Stimulated activated naive B cell treated with anti-CD40 and anti-IgM and Interleukin-4, amounts not matched to agents 10 μg/mL and 1 μg/mL and 100 μg/mL, for 72 hours (primary cell): ENCODE measurements at regions not wholly inside any gene's neighbourhood (a gene's known extent, or its start where the extent isn't known, plus 50 kb on each side); places are given as distances from the start of the nearest gene placed in this dataset.
A peak's percentile ranks its signal among the peaks of the same experiment; 100 is the strongest.
"Not testable (repeated sequence)": the region's sequence is repeated elsewhere in the genome, so short reads cannot be mapped to it uniquely, and the experiment has no call there.

Source experiments
- ATAC-seq, 2 donors: fragments of 150-1000 bp; cut with Tn5 transposase; replicated peaks; 2 replicates each; pipeline ENCODE4 v1.10.0; 2021; ENCODE audit warnings: moderate library complexity in 1 of 2
- DNase-seq: peaks from one replicate; pipeline ENCODE4 v3.0.0; 2021
- H3K27ac Mint-ChIP-seq: one replicate; pipeline ENCODE4 v1.8.0; 2022; ENCODE audit warnings: mild to moderate bottlenecking, mixed read lengths
- H3K27me3 Mint-ChIP-seq, 2 donors: one replicate each; pipeline ENCODE4 v1.8.0; 2022; ENCODE audit warnings: mixed read lengths in 2 of 2
- H3K36me3 Mint-ChIP-seq, 2 donors: one replicate each; pipeline ENCODE4 v1.8.0; 2022; ENCODE audit warnings: mixed read lengths in 2 of 2, mild to moderate bottlenecking in 1 of 2
- H3K4me1 Mint-ChIP-seq, 2 donors: one replicate each; pipeline ENCODE4 v1.8.0; 2022; ENCODE audit warnings: mixed read lengths in 2 of 2, mild to moderate bottlenecking in 1 of 2
- H3K4me3 Mint-ChIP-seq, 2 donors: one replicate each; pipeline ENCODE4 v1.8.0; 2022; ENCODE audit warnings: mild to moderate bottlenecking in 2 of 2, mixed read lengths in 2 of 2, moderate library complexity in 1 of 2
- H3K9me3 Mint-ChIP-seq, 2 donors: one replicate each; pipeline ENCODE4 v1.8.0; 2022; ENCODE audit warnings: mixed read lengths in 2 of 2, mild to moderate bottlenecking in 1 of 2

DNA sequence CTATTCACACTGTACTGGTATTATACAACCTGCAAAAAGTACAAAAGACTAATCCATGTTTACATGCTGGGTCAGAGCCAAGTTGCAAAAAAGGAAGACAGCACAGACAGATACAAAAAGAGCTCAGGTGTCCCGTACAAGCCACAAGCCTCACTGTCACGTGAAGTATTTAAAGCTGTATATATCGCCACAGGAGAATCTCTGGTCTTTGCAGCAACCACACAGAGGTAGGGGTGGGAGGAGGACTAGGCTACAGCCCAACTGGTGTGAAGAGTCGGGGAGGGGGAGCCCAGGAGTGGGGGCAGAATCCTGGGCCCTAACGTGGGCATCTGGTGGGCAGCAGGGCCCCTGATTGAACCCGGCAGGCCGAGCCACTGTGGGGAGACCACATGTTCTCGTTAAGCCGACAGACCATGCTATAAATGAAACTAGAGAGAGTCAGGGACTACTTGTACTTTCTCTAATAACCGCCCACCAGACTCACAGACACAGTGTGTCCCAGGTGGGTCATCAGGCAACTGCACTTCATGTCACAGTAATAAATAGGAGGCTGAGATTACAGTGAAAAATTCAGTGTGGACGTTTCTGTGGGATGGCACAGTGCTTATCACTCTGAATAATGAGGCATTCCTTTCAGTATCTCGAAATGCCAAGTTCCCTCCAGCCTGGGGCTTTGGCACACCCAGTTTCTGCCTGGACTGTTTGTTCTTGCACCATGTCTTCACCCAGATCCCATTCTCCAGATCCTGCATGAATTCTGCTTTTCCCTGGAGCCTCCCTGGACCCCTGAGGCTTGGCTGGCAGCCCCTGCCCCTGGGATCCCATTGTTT is 79.3 kb upstream of the SH3PXD2B start:
- H3K27me3 Mint-ChIP-seq = peaks cover 4 to 44% of the 10 kb centered on the region in 2 donors
- H3K4me1 Mint-ChIP-seq = peaks cover 6 to 13% of the 10 kb centered on the region in 2 donors
- H3K9me3 Mint-ChIP-seq = peaks cover 4 to 6% of the 10 kb centered on the region in 2 donors
- no peaks in the 10 kb centered on the region for H3K36me3 Mint-ChIP-seq
- no peak overlapping the region for H3K27ac Mint-ChIP-seq
- ATAC-seq = peak in 1 of 2 donors; percentile 23
- no peak for DNase-seq
- H3K4me3 Mint-ChIP-seq = no peak overlapping the region

DNA sequence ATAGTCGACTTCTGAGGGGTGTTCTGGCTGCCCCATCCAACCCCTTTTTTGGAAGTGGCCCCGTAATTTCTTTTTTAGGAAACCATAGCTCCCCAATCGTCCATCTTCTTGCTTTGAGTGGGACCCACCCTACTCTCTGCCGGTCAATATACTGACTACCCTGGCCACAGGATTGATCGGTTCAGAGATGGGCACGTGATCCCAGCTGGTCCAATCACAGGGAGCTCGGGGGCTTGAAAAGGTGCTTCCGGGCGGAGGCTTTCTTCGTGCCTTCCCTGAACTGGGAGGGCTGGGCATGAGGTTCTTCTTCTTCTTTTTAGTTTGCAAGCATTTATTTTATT is 78.7 kb upstream of the SH3PXD2B start:
- no peak for ATAC-seq
- Mint-ChIP-seq H3K27ac (no peak overlapping the region), H3K9me3 (peaks cover 8 to 9% of the 10 kb centered on the region in 2 donors), H3K4me1 (peaks cover 6 to 13% of the 10 kb centered on the region in 2 donors), H3K36me3 (no peaks in the 10 kb centered on the region), H3K4me3 (no peak overlapping the region), H3K27me3 (peaks cover 9 to 50% of the 10 kb centered on the region in 2 donors)
- no peak for DNase-seq

DNA sequence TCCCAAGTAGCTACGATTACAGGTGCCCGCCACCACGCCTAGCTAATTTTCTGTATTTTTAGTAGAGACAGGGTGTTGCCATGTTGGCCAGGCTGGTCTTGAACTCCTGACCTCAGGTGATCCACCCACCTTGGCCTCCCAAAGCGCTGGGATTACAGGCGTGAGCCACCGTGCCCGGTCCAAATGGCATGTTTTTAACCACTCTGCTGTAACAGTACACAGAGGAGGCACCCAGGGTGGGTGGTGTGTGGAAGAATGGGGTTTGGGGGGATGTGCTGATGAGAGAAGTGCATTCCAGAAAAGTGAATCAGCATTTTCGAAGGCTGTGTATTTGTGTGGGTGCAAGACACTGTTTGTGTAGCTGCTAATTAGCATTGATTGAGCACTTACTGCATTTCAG is 78.1 kb upstream of the SH3PXD2B start:
- not testable (repeated sequence) for H3K9me3 Mint-ChIP-seq, H3K4me3 Mint-ChIP-seq, DNase-seq, H3K36me3 Mint-ChIP-seq, H3K27ac Mint-ChIP-seq, ATAC-seq
- Mint-ChIP-seq H3K27me3 (peaks cover 15 to 55% of the 10 kb centered on the region in 2 donors), H3K4me1 (peaks cover 6 to 13% of the 10 kb centered on the region in 2 donors)

DNA sequence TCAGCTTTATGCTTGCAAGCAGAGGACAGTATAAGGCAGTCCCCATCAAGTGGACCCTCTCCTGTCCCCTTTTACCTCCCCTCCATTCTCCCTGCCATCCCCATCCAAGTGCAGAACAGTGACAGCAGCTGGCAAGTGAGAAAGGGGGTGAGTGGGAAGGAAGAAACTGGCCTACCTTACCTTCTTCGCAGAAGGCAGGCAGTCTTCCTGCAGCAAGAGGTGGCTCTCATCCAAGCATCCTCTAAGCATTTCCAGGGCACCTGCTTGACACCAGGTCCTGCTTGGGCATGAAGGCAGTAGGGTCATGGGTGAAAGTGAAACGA is 77.3 kb upstream of the SH3PXD2B start:
- ATAC-seq (no peak), DNase-seq (no peak)
- H3K27ac Mint-ChIP-seq = no peak overlapping the region
- no peak overlapping the region for H3K4me3 Mint-ChIP-seq
- H3K9me3 Mint-ChIP-seq = peaks cover 8% of the 10 kb centered on the region in 2 donors
- H3K4me1 Mint-ChIP-seq = peaks cover 6 to 13% of the 10 kb centered on the region in 2 donors
- H3K36me3 Mint-ChIP-seq = no peaks in the 10 kb centered on the region
- H3K27me3 Mint-ChIP-seq = peaks cover 22 to 47% of the 10 kb centered on the region in 2 donors

DNA sequence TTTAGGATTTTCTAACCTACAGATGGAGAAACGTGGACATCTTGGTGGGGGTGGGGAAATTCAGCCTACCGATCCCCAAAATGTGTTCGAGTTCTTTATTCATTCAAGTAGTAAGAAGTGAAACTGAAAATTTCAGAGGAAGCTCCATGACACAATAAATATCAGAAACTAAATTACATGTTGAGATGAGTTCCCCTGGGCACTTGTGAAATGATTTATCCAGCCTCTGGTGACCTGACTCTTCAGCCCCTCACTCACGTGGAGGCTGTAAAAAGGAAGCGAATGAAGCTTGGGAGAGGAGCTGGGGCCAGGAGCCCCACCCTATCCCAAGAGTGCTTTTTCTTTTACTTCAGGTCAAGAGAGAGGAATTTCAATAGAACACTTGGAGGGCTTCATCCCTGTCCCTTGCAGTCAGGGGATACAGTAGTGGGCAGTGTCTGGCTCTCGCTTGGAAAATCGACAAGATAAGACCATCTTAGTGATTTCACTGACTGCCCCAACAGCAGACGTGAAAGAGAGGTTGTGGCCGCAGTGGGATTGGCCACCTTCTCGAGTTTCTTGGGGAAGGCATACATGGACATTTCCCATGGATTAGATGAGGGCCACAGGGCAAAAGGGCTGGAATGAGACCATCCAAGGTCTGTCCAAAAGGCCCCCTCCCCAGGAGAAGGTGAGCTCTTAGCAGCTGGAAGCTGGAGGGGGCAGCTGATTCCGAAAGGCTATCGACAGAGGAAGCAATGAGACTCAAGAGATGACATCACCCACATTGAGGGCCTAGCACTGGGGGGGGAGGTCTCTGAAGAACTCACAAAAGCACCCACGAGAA is 76.8 kb upstream of the SH3PXD2B start:
- DNase-seq = no peak
- H3K9me3 Mint-ChIP-seq = peaks cover 8% of the 10 kb centered on the region in 2 donors
- no peaks in the 10 kb centered on the region for H3K36me3 Mint-ChIP-seq
- peaks cover 28 to 45% of the 10 kb centered on the region in 2 donors for H3K27me3 Mint-ChIP-seq
- peak overlapping the region in 1 of 2 donors; percentile 41 for H3K4me3 Mint-ChIP-seq
- no peak overlapping the region for H3K27ac Mint-ChIP-seq
- peak; percentile 44 to 76 for ATAC-seq
- peaks cover 6 to 13% of the 10 kb centered on the region in 2 donors for H3K4me1 Mint-ChIP-seq

DNA sequence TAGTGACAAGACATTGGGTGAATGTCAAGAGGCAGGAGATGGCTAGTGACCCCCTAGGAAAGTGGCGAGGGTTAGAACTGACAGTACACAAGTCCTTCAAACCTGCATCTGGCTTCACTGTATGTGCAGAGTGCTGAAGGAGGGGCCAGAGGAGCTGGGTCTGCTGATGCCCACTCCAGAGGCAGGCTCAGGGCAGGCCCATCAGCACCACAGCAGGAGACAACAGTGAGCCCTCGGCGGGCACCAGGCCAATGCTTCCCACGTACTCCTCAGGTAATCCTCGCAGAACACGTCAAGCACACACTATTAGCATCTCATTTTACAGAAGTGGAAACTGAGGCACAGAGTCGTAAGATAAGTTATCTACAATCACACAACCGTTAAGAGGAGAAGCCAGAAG is 76.1 kb upstream of the SH3PXD2B start:
- Mint-ChIP-seq H3K4me1 (peaks cover 6 to 13% of the 10 kb centered on the region in 2 donors), H3K27me3 (peaks cover 30 to 45% of the 10 kb centered on the region in 2 donors), H3K9me3 (peaks cover 8% of the 10 kb centered on the region in 2 donors), H3K27ac (no peak overlapping the region), H3K36me3 (no peaks in the 10 kb centered on the region), H3K4me3 (no peak overlapping the region)
- DNase-seq (no peak), ATAC-seq (no peak)

DNA sequence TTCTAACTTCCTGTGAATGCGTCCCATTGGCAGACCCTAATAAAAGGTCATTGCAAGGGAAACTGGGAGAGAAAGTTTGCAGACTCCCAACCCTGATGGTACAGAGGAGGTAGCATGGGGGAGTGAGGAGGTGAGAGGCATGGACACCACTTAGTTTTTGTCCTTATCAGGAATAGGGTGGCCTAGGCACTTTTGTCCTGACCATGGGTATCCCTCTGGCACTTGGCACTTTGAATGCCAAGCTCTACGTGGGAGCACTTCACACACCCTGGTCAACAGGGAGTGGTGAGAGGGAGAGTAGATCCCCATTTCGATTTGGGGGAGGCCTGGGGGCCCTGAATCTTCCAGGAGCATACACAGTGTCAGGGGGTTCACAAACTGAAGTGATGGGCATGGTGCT is 75.6 kb upstream of the SH3PXD2B start:
- Mint-ChIP-seq H3K4me1 (peaks cover 6 to 13% of the 10 kb centered on the region in 2 donors), H3K4me3 (no peak overlapping the region), H3K36me3 (no peaks in the 10 kb centered on the region), H3K9me3 (peaks cover 8% of the 10 kb centered on the region in 2 donors), H3K27me3 (peaks cover 33 to 45% of the 10 kb centered on the region in 2 donors), H3K27ac (peak overlapping the region; percentile 14)
- ATAC-seq (no peak), DNase-seq (no peak)

DNA sequence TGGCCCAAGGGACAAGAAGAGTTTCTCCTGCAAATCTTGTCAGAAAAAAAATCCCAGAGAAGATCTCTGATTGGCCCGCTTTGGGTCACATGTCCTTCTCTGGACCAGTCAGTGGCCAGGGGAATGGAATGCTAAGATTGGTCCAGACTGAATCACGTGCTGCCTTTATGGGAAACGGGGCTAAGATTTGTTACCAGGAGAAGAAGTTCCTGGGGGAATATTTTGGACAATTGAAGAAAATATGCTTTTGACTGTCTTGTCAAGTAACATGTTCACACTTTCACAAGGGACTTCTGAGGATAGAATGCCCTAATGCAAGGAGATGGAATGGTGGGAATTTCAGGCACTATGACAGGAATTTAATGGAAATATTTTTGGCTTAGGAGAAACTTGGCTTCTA is 74.1 kb upstream of the SH3PXD2B start:
- H3K9me3 Mint-ChIP-seq = peaks cover 8% of the 10 kb centered on the region in 2 donors
- H3K4me1 Mint-ChIP-seq = peaks cover 6 to 13% of the 10 kb centered on the region in 2 donors
- no peaks in the 10 kb centered on the region for H3K36me3 Mint-ChIP-seq
- H3K4me3 Mint-ChIP-seq = no peak overlapping the region
- H3K27ac Mint-ChIP-seq = no peak overlapping the region
- H3K27me3 Mint-ChIP-seq = peaks cover 36 to 45% of the 10 kb centered on the region in 2 donors
- DNase-seq (no peak), ATAC-seq (no peak)

DNA sequence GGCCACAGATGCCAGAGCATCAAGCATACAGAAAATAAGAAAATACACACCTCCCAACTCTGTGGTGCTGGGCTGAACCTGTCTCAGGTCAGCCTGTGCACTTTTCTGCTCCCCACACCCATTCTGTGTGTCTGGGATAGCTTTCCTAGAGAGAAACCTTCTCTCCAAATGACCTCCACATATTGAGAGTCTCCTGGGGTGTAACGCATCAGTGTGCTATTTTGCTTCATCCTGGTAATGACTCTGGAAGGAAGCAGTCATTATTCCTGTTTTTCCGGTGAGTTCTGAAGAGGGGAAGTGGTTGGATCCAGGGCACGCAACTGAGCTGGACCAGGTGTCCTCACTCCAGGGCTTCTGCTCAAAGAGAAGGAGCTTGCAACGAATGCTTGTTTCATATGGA is 73.2 kb upstream of the SH3PXD2B start:
- Mint-ChIP-seq H3K9me3 (peaks cover 8 to 12% of the 10 kb centered on the region in 2 donors), H3K27me3 (peaks cover 36 to 42% of the 10 kb centered on the region in 2 donors)

DNA sequence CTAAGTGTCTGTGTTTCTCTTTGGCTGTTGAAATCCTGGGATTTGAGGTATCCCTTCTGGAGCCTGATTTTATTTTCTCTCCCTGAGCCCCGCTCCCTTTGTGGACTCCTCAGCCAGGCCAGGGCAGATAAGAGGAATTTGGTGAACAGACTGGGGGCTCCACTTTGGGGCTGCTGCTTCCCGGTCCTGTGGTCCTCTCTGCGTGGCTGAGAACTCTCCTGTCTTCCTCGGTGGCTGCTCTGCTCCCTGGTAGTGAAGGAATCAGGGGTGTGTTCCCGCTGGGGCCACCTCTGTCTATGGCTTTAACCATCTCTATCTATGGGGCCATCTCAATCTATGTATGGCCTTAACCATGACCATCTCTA is 71.7 kb upstream of the SH3PXD2B start:
- Mint-ChIP-seq H3K9me3 (peaks cover 20 to 21% of the 10 kb centered on the region in 2 donors), H3K4me3 (no peak overlapping the region), H3K27ac (no peak overlapping the region), H3K36me3 (peaks cover 0 to under 1% of the 10 kb centered on the region in 2 donors), H3K4me1 (peaks cover 3 to 8% of the 10 kb centered on the region in 2 donors), H3K27me3 (peaks cover 36% of the 10 kb centered on the region in 2 donors)
- no peak for ATAC-seq
- no peak for DNase-seq

More for the DNA sequence above, 73.2 kb upstream of the SH3PXD2B start:
- H3K36me3 Mint-ChIP-seq = no peaks in the 10 kb centered on the region
- ATAC-seq (no peak), DNase-seq (no peak)
- H3K4me3 Mint-ChIP-seq = no peak overlapping the region
- H3K27ac Mint-ChIP-seq = no peak overlapping the region
- H3K4me1 Mint-ChIP-seq = peaks cover 6 to 13% of the 10 kb centered on the region in 2 donors

DNA sequence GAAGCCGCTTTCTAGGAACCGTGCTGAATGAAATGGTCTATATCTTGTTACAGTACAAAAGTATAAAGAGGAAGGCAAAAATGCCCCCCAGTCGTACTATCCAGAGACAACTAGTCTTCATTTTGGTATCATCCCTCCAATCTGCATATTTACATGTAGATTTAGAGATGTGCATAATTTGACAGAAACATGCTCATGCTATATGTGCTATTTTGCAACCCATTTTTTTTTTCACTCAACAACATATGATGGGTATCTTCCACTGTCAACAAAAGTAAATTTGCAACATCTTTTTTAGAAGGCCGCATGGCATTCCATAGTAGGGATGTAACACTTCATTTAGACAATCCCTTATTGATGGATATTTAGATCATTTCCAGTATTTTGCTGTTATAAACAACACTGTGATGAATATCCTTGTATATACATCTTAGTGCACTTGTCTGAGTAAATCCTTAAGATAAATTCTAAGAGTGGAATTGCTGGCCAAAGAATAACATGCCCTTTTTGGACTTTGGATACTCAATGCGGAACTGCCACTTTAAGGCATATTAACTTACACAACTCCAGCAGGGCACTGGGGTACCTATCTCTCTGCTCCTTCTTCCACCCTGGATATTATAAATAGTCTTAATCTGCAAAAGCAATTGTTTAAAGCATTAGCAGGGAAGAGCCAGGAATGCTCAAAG is 71.1 kb upstream of the SH3PXD2B start:
- H3K4me3 Mint-ChIP-seq = no peak overlapping the region
- peaks cover 1 to 2% of the 10 kb centered on the region in 2 donors for H3K4me1 Mint-ChIP-seq
- ATAC-seq = no peak
- DNase-seq = no peak
- no peak overlapping the region for H3K27ac Mint-ChIP-seq
- peaks cover 32 to 36% of the 10 kb centered on the region in 2 donors for H3K27me3 Mint-ChIP-seq
- peaks cover 22 to 26% of the 10 kb centered on the region in 2 donors for H3K9me3 Mint-ChIP-seq
- H3K36me3 Mint-ChIP-seq = peaks cover 0 to 1% of the 10 kb centered on the region in 2 donors

DNA sequence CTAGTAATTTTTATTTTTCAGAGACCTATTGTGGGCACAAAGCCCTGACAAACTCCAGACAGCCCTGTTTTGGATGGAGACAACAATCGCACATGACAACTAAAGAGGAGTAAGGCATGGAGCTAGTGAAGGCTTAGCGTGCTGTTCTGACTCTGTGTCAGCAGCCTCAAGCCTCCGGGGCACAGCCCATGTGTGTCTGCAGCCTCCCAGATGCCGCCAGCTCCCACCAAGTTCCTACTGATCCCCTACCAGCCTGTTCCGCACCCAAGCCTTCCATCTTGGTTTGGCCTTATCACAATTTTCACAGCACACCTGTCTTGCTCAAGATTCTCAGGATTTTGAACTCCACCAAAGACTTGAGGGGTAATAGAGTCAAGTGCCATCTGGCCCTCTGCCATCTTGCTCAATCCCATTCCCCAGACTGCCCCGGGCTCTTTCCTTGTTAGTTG is 70.3 kb upstream of the SH3PXD2B start:
- no peak overlapping the region for H3K4me3 Mint-ChIP-seq
- peaks cover 0 to 1% of the 10 kb centered on the region in 2 donors for H3K36me3 Mint-ChIP-seq
- no peak for DNase-seq
- peaks cover 23 to 30% of the 10 kb centered on the region in 2 donors for H3K9me3 Mint-ChIP-seq
- H3K4me1 Mint-ChIP-seq = no peaks in the 10 kb centered on the region
- ATAC-seq = no peak
- peaks cover 23 to 36% of the 10 kb centered on the region in 2 donors for H3K27me3 Mint-ChIP-seq
- no peak overlapping the region for H3K27ac Mint-ChIP-seq

DNA sequence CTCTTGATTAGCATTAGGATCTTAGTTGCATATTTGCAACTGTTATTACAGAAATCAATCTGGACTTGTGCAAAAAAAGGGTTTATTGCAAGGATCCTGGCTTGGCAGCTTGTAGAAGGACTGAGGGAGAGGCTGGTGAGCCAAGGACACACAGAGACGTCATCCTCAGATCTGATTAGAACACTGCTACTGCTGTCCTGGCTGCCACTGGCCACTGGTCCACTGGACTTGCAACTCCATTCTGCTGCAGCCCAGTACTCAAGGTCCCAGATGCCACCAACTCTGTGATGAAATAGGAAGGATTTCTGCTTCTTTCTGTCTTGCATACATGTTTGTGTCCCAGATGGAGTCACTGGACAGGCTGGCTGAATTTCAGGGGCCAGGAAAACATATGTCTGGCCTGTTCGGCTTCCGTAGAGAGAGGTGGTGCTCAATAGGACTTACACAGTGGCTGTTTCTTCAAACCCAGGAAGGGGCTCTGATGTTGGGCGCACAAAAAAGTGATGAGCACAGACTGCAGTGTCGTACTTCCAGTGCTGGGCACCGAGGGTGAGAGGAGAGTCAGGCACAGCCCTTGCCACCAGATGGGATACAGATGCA is 68.9 kb upstream of the SH3PXD2B start:
- DNase-seq (no peak), ATAC-seq (no peak)
- peaks cover 14 to 28% of the 10 kb centered on the region in 2 donors for H3K27me3 Mint-ChIP-seq
- peaks cover 0 to 1% of the 10 kb centered on the region in 2 donors for H3K36me3 Mint-ChIP-seq
- peaks cover 22% of the 10 kb centered on the region in 2 donors for H3K9me3 Mint-ChIP-seq
- no peak overlapping the region for H3K4me3 Mint-ChIP-seq
- H3K27ac Mint-ChIP-seq = no peak overlapping the region
- H3K4me1 Mint-ChIP-seq = no peaks in the 10 kb centered on the region
